Suprapubic skin (tissue), 4 donors: ENCODE measurements at regions not wholly inside any gene's neighbourhood (a gene's known extent, or its start where the extent isn't known, plus 50 kb on each side); places are given as distances from the start of the nearest gene placed in this dataset.

Source experiments
- DNase-seq, 2 donors: peaks; one replicate each; pipeline ENCODE4 v3.0.0-alpha.2; 2019; ENCODE audit warnings: low spot score in 2 of 2
- H3K27ac ChIP-seq: fragments of 200-600 bp; sonication (generic); one replicate; pipeline ENCODE4 v1.5.1; 2019
- H3K27me3 ChIP-seq: fragments of 200-600 bp; sonication (generic); one replicate; pipeline ENCODE4 v1.5.1; 2019
- H3K36me3 ChIP-seq: fragments of 200-600 bp; sonication (generic); one replicate; pipeline ENCODE4 v1.5.1; 2019
- H3K4me1 ChIP-seq: fragments of 200-600 bp; sonication (generic); one replicate; pipeline ENCODE4 v1.5.1; 2019
- H3K4me3 ChIP-seq: fragments of 200-600 bp; sonication (generic); one replicate; pipeline ENCODE4 v1.5.1; 2019; ENCODE audit warnings: mild to moderate bottlenecking
- H3K9me3 ChIP-seq: fragments of 200-600 bp; sonication (generic); one replicate; pipeline ENCODE4 v1.5.1; 2019
- EP300 ChIP-seq: sonication (generic); formaldehyde crosslinking; IDR thresholded peaks from one replicate; pipeline ENCODE4 v1.6.1; 2017; ENCODE audit warnings: antibody characterized with exemption
- POLR2A ChIP-seq, 2 donors: fragments of 450-650 bp; IDR thresholded peaks; one replicate each; pipeline ENCODE4 v1.6.1; 2017; ENCODE audit warnings: antibody characterized with exemption in 2 of 2, mild to moderate bottlenecking in 2 of 2, moderate library complexity in 2 of 2
- POLR2AphosphoS5 ChIP-seq, 3 donors: sonication (generic); formaldehyde crosslinking; IDR thresholded peaks; one replicate each; pipeline ENCODE4 v1.6.1; 2017; ENCODE audit warnings: antibody characterized with exemption in 3 of 3
- WGBS: methylation state at CpG from one replicate; pipeline ENCODE4 v1.1.5; 2018; 5-methylcytosine and 5-hydroxymethylcytosine counted together
- TF ChIP-seq, protein P1 (sequence below), 2 donors: fragments of 200-600 bp in 1 of 2; fragments of 450-650 bp in 1 of 2; sonication (generic) in 1 of 2; IDR thresholded peaks; one replicate each; pipeline ENCODE4 v1.5.1; 2016 to 2019; ENCODE audit warnings: antibody characterized with exemption in 2 of 2, mild to moderate bottlenecking in 1 of 2, moderate library complexity in 1 of 2

DNA sequence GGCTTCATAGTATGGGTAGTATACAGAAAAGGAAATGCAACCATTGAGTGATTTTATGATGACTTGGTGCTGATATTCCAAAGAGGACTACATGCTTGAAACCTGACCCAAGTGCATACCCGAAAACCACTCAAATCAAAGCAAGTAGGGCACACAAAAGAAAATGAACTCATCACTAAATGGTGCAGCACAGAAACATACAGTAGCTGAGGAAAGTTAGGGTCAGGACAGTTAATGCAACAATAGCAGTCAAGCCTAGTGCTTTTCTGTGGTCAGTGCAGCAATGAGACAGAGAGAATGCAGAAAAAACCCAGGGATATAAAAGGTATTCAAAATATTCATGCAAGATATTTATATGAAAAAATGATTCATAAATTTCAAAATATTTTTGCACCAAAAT lies 711.1 kb downstream of the EPHA7 start:
- TF ChIP-seq POLR2A (IDR thresholded peaks at IDR 0.05), result no peak
- no peak for TF ChIP-seq EP300
- TF ChIP-seq POLR2AphosphoS5 (IDR thresholded peaks at IDR 0.05), result no peak
- TF ChIP-seq, protein P1, sequence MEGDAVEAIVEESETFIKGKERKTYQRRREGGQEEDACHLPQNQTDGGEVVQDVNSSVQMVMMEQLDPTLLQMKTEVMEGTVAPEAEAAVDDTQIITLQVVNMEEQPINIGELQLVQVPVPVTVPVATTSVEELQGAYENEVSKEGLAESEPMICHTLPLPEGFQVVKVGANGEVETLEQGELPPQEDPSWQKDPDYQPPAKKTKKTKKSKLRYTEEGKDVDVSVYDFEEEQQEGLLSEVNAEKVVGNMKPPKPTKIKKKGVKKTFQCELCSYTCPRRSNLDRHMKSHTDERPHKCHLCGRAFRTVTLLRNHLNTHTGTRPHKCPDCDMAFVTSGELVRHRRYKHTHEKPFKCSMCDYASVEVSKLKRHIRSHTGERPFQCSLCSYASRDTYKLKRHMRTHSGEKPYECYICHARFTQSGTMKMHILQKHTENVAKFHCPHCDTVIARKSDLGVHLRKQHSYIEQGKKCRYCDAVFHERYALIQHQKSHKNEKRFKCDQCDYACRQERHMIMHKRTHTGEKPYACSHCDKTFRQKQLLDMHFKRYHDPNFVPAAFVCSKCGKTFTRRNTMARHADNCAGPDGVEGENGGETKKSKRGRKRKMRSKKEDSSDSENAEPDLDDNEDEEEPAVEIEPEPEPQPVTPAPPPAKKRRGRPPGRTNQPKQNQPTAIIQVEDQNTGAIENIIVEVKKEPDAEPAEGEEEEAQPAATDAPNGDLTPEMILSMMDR (IDR thresholded peaks at IDR 0.05), result no peak

DNA sequence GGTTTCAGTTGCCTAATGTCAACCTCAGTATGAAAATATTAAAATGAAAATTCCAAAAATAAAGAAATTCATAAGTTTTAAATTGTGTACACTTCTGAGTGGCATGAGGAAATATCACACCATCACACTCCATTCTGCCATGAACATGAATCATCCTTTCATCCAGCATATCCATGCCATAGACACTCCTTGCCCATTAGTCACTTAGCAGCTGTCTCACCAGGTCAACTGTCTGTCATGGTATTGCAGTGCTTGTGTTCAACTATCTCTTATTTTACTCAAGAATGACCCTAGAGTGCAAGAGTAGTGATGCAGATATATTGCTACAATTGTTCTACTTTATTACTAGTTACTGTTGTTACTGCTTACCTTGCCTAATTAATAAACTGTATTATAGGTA lies 712.4 kb downstream of the EPHA7 start:
- DNase-seq, result no peak
- no peak overlapping the region for H3K4me3 ChIP-seq
- no peaks in the 10 kb centered on the region for H3K4me1 ChIP-seq
- no peaks in the 10 kb centered on the region for H3K9me3 ChIP-seq
- H3K27me3 ChIP-seq, result no peaks in the 10 kb centered on the region
- H3K27ac ChIP-seq, result no peak overlapping the region
- H3K36me3 ChIP-seq, result no peaks in the 10 kb centered on the region
- TF ChIP-seq EP300 (no peak), POLR2A (IDR thresholded peaks at IDR 0.05) (no peak)

More for the DNA sequence above, 711.1 kb downstream of the EPHA7 start:
- Histone ChIP-seq H3K27me3 (no peaks in the 10 kb centered on the region), H3K4me1 (no peaks in the 10 kb centered on the region), H3K36me3 (no peaks in the 10 kb centered on the region), H3K9me3 (no peaks in the 10 kb centered on the region), H3K27ac (no peak overlapping the region), H3K4me3 (no peak overlapping the region)
- DNase-seq, result no peak
- WGBS, result 90% methylated on average over 1 of the region's 1 CpG

DNA sequence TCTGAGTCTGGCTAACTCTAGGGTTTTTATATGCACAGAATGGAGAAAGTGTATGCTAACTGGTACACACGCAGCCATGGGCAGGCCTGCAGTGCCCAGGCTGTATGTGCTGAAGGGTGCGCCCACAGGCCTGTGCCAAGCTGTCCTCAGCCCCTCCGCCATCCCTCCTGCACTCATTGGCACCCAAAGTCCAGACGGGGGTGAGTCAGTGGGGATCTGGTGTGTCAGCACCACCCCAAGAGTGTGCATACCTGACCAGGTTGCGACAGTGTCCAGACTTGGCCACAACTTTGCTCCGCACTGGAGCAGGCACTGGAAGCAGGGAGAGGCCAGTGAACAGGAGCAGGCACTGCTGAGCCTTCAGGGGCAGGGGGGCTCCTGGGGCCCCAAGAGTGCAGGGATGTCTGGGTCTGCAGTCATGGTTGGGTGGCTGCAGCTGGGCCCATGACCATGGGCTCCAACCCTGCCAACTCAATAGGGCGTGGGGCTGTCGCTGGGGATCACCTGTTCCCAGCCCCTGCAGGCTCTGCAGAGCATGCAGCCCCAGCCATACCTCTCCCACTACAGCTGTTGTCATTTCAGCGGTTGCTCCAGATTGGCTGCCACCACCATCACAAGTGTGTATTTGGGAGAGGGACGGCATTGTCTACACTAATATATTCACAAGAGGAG lies 717.8 kb downstream of the EPHA7 start:
- no peaks in the 10 kb centered on the region for H3K9me3 ChIP-seq
- H3K4me3 ChIP-seq, result no peak overlapping the region
- no peaks in the 10 kb centered on the region for H3K36me3 ChIP-seq
- no peaks in the 10 kb centered on the region for H3K4me1 ChIP-seq
- DNase-seq, result no peak
- no peak overlapping the region for H3K27ac ChIP-seq
- TF ChIP-seq, protein P1 (IDR thresholded peaks at IDR 0.05), result no peak
- no peak for TF ChIP-seq EP300
- TF ChIP-seq POLR2AphosphoS5 (IDR thresholded peaks at IDR 0.05), result no peak
- no peak for TF ChIP-seq POLR2A (IDR thresholded peaks at IDR 0.05)
- H3K27me3 ChIP-seq, result no peaks in the 10 kb centered on the region
- WGBS, result 95% methylated on average over 6 of the region's 10 CpGs

DNA sequence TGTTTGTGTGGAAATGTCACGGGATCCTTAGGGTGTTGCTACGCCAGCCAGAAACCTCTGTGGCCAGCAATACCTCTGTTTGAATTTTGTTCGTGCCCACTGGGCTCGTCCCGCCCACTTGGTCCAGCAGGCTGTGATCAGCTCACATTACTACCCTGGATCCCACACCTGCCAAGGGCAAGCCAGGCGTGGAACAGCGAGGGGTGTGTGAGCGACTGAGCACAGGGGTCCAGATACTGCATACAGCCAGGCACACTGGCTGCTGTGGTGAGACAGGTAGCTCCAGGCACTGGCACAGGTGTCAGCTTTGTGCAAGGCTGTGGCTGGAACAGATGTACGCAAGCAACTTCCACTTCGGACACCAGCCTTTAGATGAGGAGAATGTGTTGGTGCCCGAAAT lies 718.9 kb downstream of the EPHA7 start:
- Histone ChIP-seq H3K4me1 (no peaks in the 10 kb centered on the region), H3K27me3 (no peaks in the 10 kb centered on the region), H3K4me3 (no peak overlapping the region), H3K27ac (no peak overlapping the region), H3K36me3 (no peaks in the 10 kb centered on the region), H3K9me3 (no peaks in the 10 kb centered on the region)
- no peak for DNase-seq
- WGBS, result 89% methylated on average over 7 of the region's 11 CpGs
- TF ChIP-seq, protein P1 (IDR thresholded peaks at IDR 0.05), result no peak
- no peak for TF ChIP-seq POLR2A (IDR thresholded peaks at IDR 0.05)
- TF ChIP-seq EP300, result no peak
- no peak for TF ChIP-seq POLR2AphosphoS5 (IDR thresholded peaks at IDR 0.05)

DNA sequence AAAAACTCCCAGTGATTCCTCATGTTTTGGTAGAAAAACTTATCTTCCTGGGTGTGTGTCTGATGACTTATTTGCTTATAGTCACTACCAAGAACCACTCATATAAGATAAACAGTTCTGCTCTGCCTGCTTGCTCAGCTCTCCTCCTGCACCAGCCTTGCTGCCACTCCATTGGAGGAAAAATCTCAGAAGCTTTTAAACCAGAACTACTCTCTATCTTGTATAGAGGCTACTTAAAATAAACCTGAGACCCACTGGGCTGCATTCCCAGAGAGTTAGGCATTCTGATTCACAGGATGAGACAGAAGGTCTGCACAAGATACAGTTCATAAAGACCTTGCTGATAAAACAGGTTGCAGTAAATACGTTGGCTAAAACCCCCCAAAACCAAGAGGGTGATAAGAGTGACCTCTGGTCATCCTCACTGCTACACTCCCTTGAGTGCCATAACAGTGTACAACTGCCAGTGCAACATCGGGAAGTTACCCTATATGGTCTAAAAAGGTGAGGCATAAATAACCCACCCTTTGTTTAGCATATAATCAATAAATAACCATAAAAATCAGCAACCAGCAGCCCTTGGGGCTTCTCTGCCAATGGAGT lies 728.3 kb downstream of the EPHA7 start:
- H3K4me1 ChIP-seq, result no peaks in the 10 kb centered on the region
- TF ChIP-seq POLR2A (IDR thresholded peaks at IDR 0.05) (no peak), POLR2AphosphoS5 (IDR thresholded peaks at IDR 0.05) (no peak), EP300 (no peak)
- TF ChIP-seq, protein P1 (IDR thresholded peaks at IDR 0.05), result no peak
- WGBS, result 88% methylated on average over 2 of the region's 2 CpGs
- no peak for DNase-seq
- no peaks in the 10 kb centered on the region for H3K36me3 ChIP-seq
- H3K9me3 ChIP-seq, result no peaks in the 10 kb centered on the region
- H3K27me3 ChIP-seq, result no peaks in the 10 kb centered on the region
- H3K27ac ChIP-seq, result no peak overlapping the region
- H3K4me3 ChIP-seq, result no peak overlapping the region
